ENCODE measurements at regions not wholly inside any gene's neighbourhood (a gene's known extent, or its start where the extent isn't known, plus 50 kb on each side); places are given as distances from the start of the nearest gene placed in this dataset.

- Histone ChIP-seq H3K27ac (ENCODE audit: low read depth, low read length) (no peak overlapping the region), H3K4me3 (ENCODE audit: low read length) (no peak overlapping the region), H3K36me3 (ENCODE audit: control insufficient read depth, insufficient read depth, low read length) (no peaks in the 10 kb centered on the region), H3K4me1 (ENCODE audit: control insufficient read depth, insufficient read depth, low read length) (no peaks in the 10 kb centered on the region), H3K27me3 (ENCODE audit: control insufficient read depth, insufficient read depth, low read length, poor library complexity, severe bottlenecking) (peaks cover 20% of the 10 kb centered on the region), H3K9me3 (ENCODE audit: control insufficient read depth, low read length) (peaks cover 8% of the 10 kb centered on the region), H3K9ac (ENCODE audit: extremely low read depth, low read length, poor library complexity, severe bottlenecking) (no peak overlapping the region)
- no peak overlapping the region for H3K27ac Mint-ChIP-seq
- H3K4me3 Mint-ChIP-seq, result no peak overlapping the region
- WGBS, 2 experiments (ENCODE audit: insufficient coverage in 1 of 2, insufficient read length in 1 of 2), result 78 to 89% methylated on average over 2 of the region's 2 CpGs
- no peaks in the 10 kb centered on the region for H3K4me1 Mint-ChIP-seq
- H3K9me3 Mint-ChIP-seq, result peaks cover 15% of the 10 kb centered on the region
- H3K36me3 Mint-ChIP-seq (ENCODE audit: low read depth), result no peaks in the 10 kb centered on the region
- DNase-seq, result no peak
- no peak for TF ChIP-seq CTCF (conservative IDR thresholded peaks at IDR 0.05)
- peaks cover 43% of the 10 kb centered on the region for H3K27me3 Mint-ChIP-seq (ENCODE audit: insufficient read depth)
Observed at GRCh38 chr7:128145191-128145590, 95.9 kb upstream of the LEP start.

GRCh38 chr7:128146052-128146451, 95.0 kb upstream of the LEP start:
- Mint-ChIP-seq H3K27ac (no peak overlapping the region), H3K4me3 (no peak overlapping the region), H3K9me3 (peaks cover 8% of the 10 kb centered on the region), H3K27me3 (ENCODE audit: insufficient read depth) (peaks cover 46% of the 10 kb centered on the region), H3K36me3 (ENCODE audit: low read depth) (no peaks in the 10 kb centered on the region), H3K4me1 (no peaks in the 10 kb centered on the region)
- 81% methylated on average over 4 of the region's 4 CpGs for WGBS, 2 experiments (ENCODE audit: insufficient coverage in 1 of 2, insufficient read length in 1 of 2)
- Histone ChIP-seq H3K36me3 (ENCODE audit: control insufficient read depth, insufficient read depth, low read length) (no peaks in the 10 kb centered on the region), H3K9ac (ENCODE audit: extremely low read depth, low read length, poor library complexity, severe bottlenecking) (no peak overlapping the region), H3K27me3 (ENCODE audit: control insufficient read depth, insufficient read depth, low read length, poor library complexity, severe bottlenecking) (peaks cover 28% of the 10 kb centered on the region), H3K9me3 (ENCODE audit: control insufficient read depth, low read length) (peaks cover 8% of the 10 kb centered on the region), H3K4me1 (ENCODE audit: control insufficient read depth, insufficient read depth, low read length) (no peaks in the 10 kb centered on the region), H3K4me3 (ENCODE audit: low read length) (no peak overlapping the region), H3K27ac (ENCODE audit: low read depth, low read length) (no peak overlapping the region)
- no peak for TF ChIP-seq CTCF (conservative IDR thresholded peaks at IDR 0.05)
- no peak for DNase-seq

- H3K27me3 Mint-ChIP-seq (ENCODE audit: insufficient read depth), result peaks cover 42% of the 10 kb centered on the region
- WGBS, 2 experiments (ENCODE audit: insufficient coverage in 1 of 2, insufficient read length in 1 of 2), result 79 to 100% methylated on average over 1 to 2 of the region's 4 CpGs
Observed at GRCh38 chr7:128148676-128149075, 92.4 kb upstream of the LEP start.

More at GRCh38 chr7:128148676-128149075, 92.4 kb upstream of the LEP start:
- Histone ChIP-seq H3K36me3 (ENCODE audit: control insufficient read depth, insufficient read depth, low read length) (no peaks in the 10 kb centered on the region), H3K27me3 (ENCODE audit: control insufficient read depth, insufficient read depth, low read length, poor library complexity, severe bottlenecking) (peaks cover 17% of the 10 kb centered on the region), H3K4me1 (ENCODE audit: control insufficient read depth, insufficient read depth, low read length) (no peaks in the 10 kb centered on the region), H3K9me3 (ENCODE audit: control insufficient read depth, low read length) (no peaks in the 10 kb centered on the region), H3K27ac (ENCODE audit: low read depth, low read length) (no peak overlapping the region), H3K9ac (ENCODE audit: extremely low read depth, low read length, poor library complexity, severe bottlenecking) (no peak overlapping the region), H3K4me3 (ENCODE audit: low read length) (no peak overlapping the region)
- no peak for DNase-seq
- no peak for TF ChIP-seq CTCF (conservative IDR thresholded peaks at IDR 0.05)
- no peak overlapping the region for H3K4me3 Mint-ChIP-seq
- no peak overlapping the region for H3K27ac Mint-ChIP-seq
- H3K9me3 Mint-ChIP-seq, result peaks cover 3% of the 10 kb centered on the region
- no peaks in the 10 kb centered on the region for H3K4me1 Mint-ChIP-seq
- H3K36me3 Mint-ChIP-seq (ENCODE audit: low read depth), result no peaks in the 10 kb centered on the region

Data from endodermal cell (in vitro differentiated cells).